NCI-H2227 treated with DMSO at 0.1 percent for 48 hours (cell line): ENCODE measurements at regions not wholly inside any gene's neighbourhood (a gene's known extent, or its start where the extent isn't known, plus 50 kb on each side); places are given as distances from the start of the nearest gene placed in this dataset.

ENCODE experiments used
- DNase-seq: peaks from one replicate; lab custom pipeline; 2025; lab: John Stamatoyannopoulos, UW

GRCh38 chr6:11633741-11634509 lies 96.4 kb downstream of the TMEM170B start:
- no peak for DNase-seq

- DNase-seq: no peak
Measured at GRCh38 chr6:11634948-11635347, 97.4 kb downstream of the TMEM170B start.

- no peak for DNase-seq
Measured at GRCh38 chr6:11636121-11636520, 98.6 kb downstream of the TMEM170B start.

- DNase-seq: no peak
Measured at GRCh38 chr6:11637266-11637665, 99.7 kb downstream of the TMEM170B start.

- DNase-seq: no peak
Measured at GRCh38 chr6:11639376-11640235, 102.1 kb downstream of the TMEM170B start.

- no peak for DNase-seq
Measured at GRCh38 chr6:11640486-11640885, 102.9 kb downstream of the TMEM170B start.

GRCh38 chr6:11644071-11644470 lies 106.5 kb downstream of the TMEM170B start:
- no peak for DNase-seq

GRCh38 chr6:11644601-11645000 lies 107.1 kb downstream of the TMEM170B start:
- DNase-seq: no peak

GRCh38 chr6:11645016-11645415 lies 107.5 kb downstream of the TMEM170B start:
- DNase-seq: no peak

- DNase-seq: no peak
Measured at GRCh38 chr6:11648436-11648775, 110.9 kb downstream of the TMEM170B start.

- DNase-seq: no peak
Measured at GRCh38 chr6:11648889-11649288, 111.3 kb downstream of the TMEM170B start.

GRCh38 chr6:11650025-11650696 lies 112.6 kb downstream of the TMEM170B start:
- peak; percentile 8 for DNase-seq

GRCh38 chr6:11650711-11651110 lies 113.2 kb downstream of the TMEM170B start:
- no peak for DNase-seq

GRCh38 chr6:11653028-11653583 lies 115.6 kb downstream of the TMEM170B start:
- peak; percentile 67 for DNase-seq

GRCh38 chr6:11654876-11655275 lies 117.3 kb downstream of the TMEM170B start:
- DNase-seq: no peak

- no peak for DNase-seq
Measured at GRCh38 chr6:11656491-11656890, 118.9 kb downstream of the TMEM170B start.

GRCh38 chr6:11659757-11660156 lies 118.8 kb downstream of the ADTRP start:
- no peak for DNase-seq

- no peak for DNase-seq
Measured at GRCh38 chr6:11662323-11662722, 116.3 kb downstream of the ADTRP start.

GRCh38 chr6:11663519-11663918 lies 115.1 kb downstream of the ADTRP start:
- DNase-seq: no peak
